C4-2B (cell line): ENCODE measurements at regions not wholly inside any gene's neighbourhood (a gene's known extent, or its start where the extent isn't known, plus 50 kb on each side); places are given as distances from the start of the nearest gene placed in this dataset.

Source experiments
- CTCF ChIP-seq: fragments of 450-650 bp; conservative IDR thresholded peaks from 2 replicates; pipeline ENCODE4 v1.5.1; 2017; ENCODE audit warnings: mild to moderate bottlenecking
- ZFX ChIP-seq: fragments of 450-650 bp; IDR thresholded peaks from 2 replicates; pipeline ENCODE4 v1.6.1; 2017

- no peak for TF ChIP-seq CTCF
- no peak for TF ChIP-seq ZFX
Observed at GRCh38 chr10:131683281-131683861, 217.4 kb upstream of the PPP2R2D start.
